ENCODE measurements at regions not wholly inside any gene's neighbourhood (a gene's known extent, or its start where the extent isn't known, plus 50 kb on each side); places are given as distances from the start of the nearest gene placed in this dataset.

DNA sequence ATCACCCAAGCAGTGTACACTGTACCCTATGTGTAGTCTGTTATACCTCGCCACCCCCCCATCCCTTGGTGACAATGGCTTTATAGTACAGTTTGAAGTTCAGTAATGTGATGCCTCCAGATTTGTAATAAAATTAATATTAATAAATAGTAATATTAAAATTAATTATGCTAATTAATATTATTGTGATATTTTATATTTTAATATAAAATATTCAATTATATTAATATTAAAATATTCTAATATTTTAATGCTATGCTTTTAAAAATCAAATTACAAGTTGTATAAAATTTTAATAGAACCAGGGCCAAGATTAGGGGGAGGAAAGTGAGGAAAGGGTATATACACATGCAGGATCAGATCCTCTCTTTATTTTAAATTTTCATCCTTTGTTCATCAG is 147.7 kb upstream of the MAP3K1 start:
- no TSS peak for BruUV-seq (replicated peaks)
- 0% methylated on average over 1 of the region's 1 CpG for WGBS (ENCODE audit: insufficient coverage, low coverage, missing lambda C conversion rate)
- Histone ChIP-seq H3K36me3 (ENCODE audit: control insufficient read depth, insufficient read depth, low read length) (no peaks in the 10 kb centered on the region), H3K4me2 (ENCODE audit: insufficient read depth, low read length) (no peak overlapping the region), H3K27ac (ENCODE audit: extremely low read depth, low read depth, low read length) (no peak overlapping the region), H3K79me2 (ENCODE audit: control insufficient read depth, insufficient read depth, low read length) (no peaks in the 10 kb centered on the region), H4K20me1 (replicated peaks; ENCODE audit: control insufficient read depth, insufficient read depth, low read length) (no peaks in the 10 kb centered on the region), H2AFZ (ENCODE audit: low read depth, low read length) (no peak overlapping the region), H3K9ac (ENCODE audit: insufficient read depth in 1 of 2, low read depth in 2 of 2, low read length in 2 of 2) (no peak overlapping the region), H3K4me3 (no peak overlapping the region), H3K9me3 (replicated peaks; ENCODE audit: control insufficient read depth, insufficient read depth, low read depth, low read length) (no peaks in the 10 kb centered on the region), H3K27me3 (ENCODE audit: control insufficient read depth in 2 of 2, insufficient read depth in 2 of 2, low read length in 2 of 2) (peaks cover 6 to 14% of the 10 kb centered on the region in 2 experiments; a peak in 4 of 5 replicates), H3K9me1 (ENCODE audit: control insufficient read depth, insufficient read depth, low read length) (no peaks in the 10 kb centered on the region), H3K4me1 (replicated peaks in 1 of 2; ENCODE audit: control insufficient read depth in 2 of 2, insufficient read depth in 2 of 2, low read length in 2 of 2) (no peaks in the 10 kb centered on the region)
- ChIA-PET CTCF (ENCODE audit: low intra/inter-chr PET ratio) (no interaction called here), POLR2A (no interaction called here)
- in situ Hi-C loops (cut with MboI), result no loop called here
- ATAC-seq (no peak), FAIRE-seq (no peak), DNase-seq (ENCODE audit: extremely low read depth in 1 of 4, low spot score in 3 of 4) (no peak)
- intact Hi-C loops (cut with micrococcal nuclease), result no loop called here
- TF ChIP-seq, protein P1, sequence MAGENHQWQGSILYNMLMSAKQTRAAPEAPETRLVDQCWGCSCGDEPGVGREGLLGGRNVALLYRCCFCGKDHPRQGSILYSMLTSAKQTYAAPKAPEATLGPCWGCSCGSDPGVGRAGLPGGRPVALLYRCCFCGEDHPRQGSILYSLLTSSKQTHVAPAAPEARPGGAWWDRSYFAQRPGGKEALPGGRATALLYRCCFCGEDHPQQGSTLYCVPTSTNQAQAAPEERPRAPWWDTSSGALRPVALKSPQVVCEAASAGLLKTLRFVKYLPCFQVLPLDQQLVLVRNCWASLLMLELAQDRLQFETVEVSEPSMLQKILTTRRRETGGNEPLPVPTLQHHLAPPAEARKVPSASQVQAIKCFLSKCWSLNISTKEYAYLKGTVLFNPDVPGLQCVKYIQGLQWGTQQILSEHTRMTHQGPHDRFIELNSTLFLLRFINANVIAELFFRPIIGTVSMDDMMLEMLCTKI (IDR thresholded peaks at IDR 0.05; ENCODE audit: partially characterized antibody), result no peak
- TF ChIP-seq ZNF766 (CRISPR knock-in tag; conservative IDR thresholded peaks at IDR 0.05) (no peak), RBM34 (IDR thresholded peaks at IDR 0.05; ENCODE audit: borderline replicate concordance, insufficient read depth, low read length) (no peak), PRMT5 (CRISPR knock-in tag; IDR thresholded peaks at IDR 0.05) (no peak), BRD4 (IDR thresholded peaks at IDR 0.05) (no peak), ZNF830 (CRISPR knock-in tag; IDR thresholded peaks at IDR 0.05) (no peak), HOXB6 (CRISPR knock-in tag; IDR thresholded peaks at IDR 0.05; ENCODE audit: borderline replicate concordance) (no peak), CHD4 (IDR thresholded peaks at IDR 0.05; ENCODE audit: insufficient read depth, insufficient replicate concordance, low read depth, low read length, poor library complexity, severe bottlenecking) (no peak), SRSF7 (optimal IDR thresholded peaks at IDR 0.05; ENCODE audit: low read depth, low read length) (no peak), EGR1 (conservative IDR thresholded peaks at IDR 0.05) (no peak)
- TF ChIP-seq, protein P2, sequence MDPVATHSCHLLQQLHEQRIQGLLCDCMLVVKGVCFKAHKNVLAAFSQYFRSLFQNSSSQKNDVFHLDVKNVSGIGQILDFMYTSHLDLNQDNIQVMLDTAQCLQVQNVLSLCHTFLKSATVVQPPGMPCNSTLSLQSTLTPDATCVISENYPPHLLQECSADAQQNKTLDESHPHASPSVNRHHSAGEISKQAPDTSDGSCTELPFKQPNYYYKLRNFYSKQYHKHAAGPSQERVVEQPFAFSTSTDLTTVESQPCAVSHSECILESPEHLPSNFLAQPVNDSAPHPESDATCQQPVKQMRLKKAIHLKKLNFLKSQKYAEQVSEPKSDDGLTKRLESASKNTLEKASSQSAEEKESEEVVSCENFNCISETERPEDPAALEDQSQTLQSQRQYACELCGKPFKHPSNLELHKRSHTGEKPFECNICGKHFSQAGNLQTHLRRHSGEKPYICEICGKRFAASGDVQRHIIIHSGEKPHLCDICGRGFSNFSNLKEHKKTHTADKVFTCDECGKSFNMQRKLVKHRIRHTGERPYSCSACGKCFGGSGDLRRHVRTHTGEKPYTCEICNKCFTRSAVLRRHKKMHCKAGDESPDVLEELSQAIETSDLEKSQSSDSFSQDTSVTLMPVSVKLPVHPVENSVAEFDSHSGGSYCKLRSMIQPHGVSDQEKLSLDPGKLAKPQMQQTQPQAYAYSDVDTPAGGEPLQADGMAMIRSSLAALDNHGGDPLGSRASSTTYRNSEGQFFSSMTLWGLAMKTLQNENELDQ (CRISPR knock-in tag; IDR thresholded peaks at IDR 0.05; ENCODE audit: borderline replicate concordance), result no peak
- TF ChIP-seq, protein P3, sequence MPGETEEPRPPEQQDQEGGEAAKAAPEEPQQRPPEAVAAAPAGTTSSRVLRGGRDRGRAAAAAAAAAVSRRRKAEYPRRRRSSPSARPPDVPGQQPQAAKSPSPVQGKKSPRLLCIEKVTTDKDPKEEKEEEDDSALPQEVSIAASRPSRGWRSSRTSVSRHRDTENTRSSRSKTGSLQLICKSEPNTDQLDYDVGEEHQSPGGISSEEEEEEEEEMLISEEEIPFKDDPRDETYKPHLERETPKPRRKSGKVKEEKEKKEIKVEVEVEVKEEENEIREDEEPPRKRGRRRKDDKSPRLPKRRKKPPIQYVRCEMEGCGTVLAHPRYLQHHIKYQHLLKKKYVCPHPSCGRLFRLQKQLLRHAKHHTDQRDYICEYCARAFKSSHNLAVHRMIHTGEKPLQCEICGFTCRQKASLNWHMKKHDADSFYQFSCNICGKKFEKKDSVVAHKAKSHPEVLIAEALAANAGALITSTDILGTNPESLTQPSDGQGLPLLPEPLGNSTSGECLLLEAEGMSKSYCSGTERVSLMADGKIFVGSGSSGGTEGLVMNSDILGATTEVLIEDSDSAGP (CRISPR knock-in tag; IDR thresholded peaks at IDR 0.05), result no peak
- TF ChIP-seq, protein P4, sequence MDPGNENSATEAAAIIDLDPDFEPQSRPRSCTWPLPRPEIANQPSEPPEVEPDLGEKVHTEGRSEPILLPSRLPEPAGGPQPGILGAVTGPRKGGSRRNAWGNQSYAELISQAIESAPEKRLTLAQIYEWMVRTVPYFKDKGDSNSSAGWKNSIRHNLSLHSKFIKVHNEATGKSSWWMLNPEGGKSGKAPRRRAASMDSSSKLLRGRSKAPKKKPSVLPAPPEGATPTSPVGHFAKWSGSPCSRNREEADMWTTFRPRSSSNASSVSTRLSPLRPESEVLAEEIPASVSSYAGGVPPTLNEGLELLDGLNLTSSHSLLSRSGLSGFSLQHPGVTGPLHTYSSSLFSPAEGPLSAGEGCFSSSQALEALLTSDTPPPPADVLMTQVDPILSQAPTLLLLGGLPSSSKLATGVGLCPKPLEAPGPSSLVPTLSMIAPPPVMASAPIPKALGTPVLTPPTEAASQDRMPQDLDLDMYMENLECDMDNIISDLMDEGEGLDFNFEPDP (CRISPR knock-in tag; IDR thresholded peaks at IDR 0.05), result no peak
- TF ChIP-seq, protein P5, sequence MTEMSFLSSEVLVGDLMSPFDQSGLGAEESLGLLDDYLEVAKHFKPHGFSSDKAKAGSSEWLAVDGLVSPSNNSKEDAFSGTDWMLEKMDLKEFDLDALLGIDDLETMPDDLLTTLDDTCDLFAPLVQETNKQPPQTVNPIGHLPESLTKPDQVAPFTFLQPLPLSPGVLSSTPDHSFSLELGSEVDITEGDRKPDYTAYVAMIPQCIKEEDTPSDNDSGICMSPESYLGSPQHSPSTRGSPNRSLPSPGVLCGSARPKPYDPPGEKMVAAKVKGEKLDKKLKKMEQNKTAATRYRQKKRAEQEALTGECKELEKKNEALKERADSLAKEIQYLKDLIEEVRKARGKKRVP (CRISPR knock-in tag; IDR thresholded peaks at IDR 0.05), result no peak

Measured in K562 (cell line).